Activated T-cell treated with anti-CD3 and anti-CD28 coated beads, Interleukin-2, amount 50 U/mL, for 72 hours (primary cell): ENCODE measurements at regions not wholly inside any gene's neighbourhood (a gene's known extent, or its start where the extent isn't known, plus 50 kb on each side); places are given as distances from the start of the nearest gene placed in this dataset.
"Not testable (repeated sequence)": the region's sequence is repeated elsewhere in the genome, so short reads cannot be mapped to it uniquely, and the experiment has no call there.

Experiments
- ATAC-seq, 2 donors: fragments of 150-1000 bp; cut with Tn5 transposase; replicated peaks in 1 of 2; 2 replicates each; pipeline ENCODE4 v1.10.0; 2021; ENCODE audit warnings: moderate library complexity in 2 of 2, mild to moderate bottlenecking in 1 of 2
- DNase-seq, 2 donors: peaks; one replicate each; pipeline ENCODE4 v3.0.0; 2021 to 2022; ENCODE audit warnings: mixed read lengths in 1 of 2
- H3K27ac Mint-ChIP-seq: one replicate; pipeline ENCODE4 v1.8.0; 2022; ENCODE audit warnings: mild to moderate bottlenecking, moderate library complexity, mixed read lengths
- H3K27me3 Mint-ChIP-seq: one replicate; pipeline ENCODE4 v1.8.0; 2022; ENCODE audit warnings: low read depth, mixed read lengths
- H3K36me3 Mint-ChIP-seq, 2 donors: one replicate each; pipeline ENCODE4 v1.8.0; 2022; ENCODE audit warnings: mixed read lengths in 2 of 2, mild to moderate bottlenecking in 1 of 2; ENCODE audit not compliant: insufficient read depth in 2 of 2
- H3K4me1 Mint-ChIP-seq: one replicate; pipeline ENCODE4 v1.8.0; 2022; ENCODE audit warnings: low read depth, mixed read lengths
- H3K4me3 Mint-ChIP-seq, 2 donors: one replicate each; pipeline ENCODE4 v1.8.0; 2022; ENCODE audit warnings: mild to moderate bottlenecking in 2 of 2, mixed read lengths in 2 of 2, moderate library complexity in 2 of 2
- H3K9me3 Mint-ChIP-seq, 2 donors: one replicate each; pipeline ENCODE4 v1.8.0; 2022; ENCODE audit warnings: mixed read lengths in 2 of 2

GRCh38 chr11:130979386-130979972 lies 63.2 kb upstream of the SNX19 start:
- Mint-ChIP-seq H3K27me3 (no peaks in the 10 kb centered on the region), H3K9me3 (peaks cover 5 to 9% of the 10 kb centered on the region in 2 donors), H3K4me3 (no peak overlapping the region), H3K27ac (no peak overlapping the region), H3K36me3 (peaks cover 3 to 6% of the 10 kb centered on the region in 2 donors), H3K4me1 (no peaks in the 10 kb centered on the region)
- ATAC-seq (no peak), DNase-seq (no peak)

GRCh38 chr11:130980071-130980862 lies 64.0 kb upstream of the SNX19 start:
- ATAC-seq (no peak), DNase-seq (no peak)
- no peak overlapping the region for H3K27ac Mint-ChIP-seq
- H3K36me3 Mint-ChIP-seq = peaks cover 3 to 6% of the 10 kb centered on the region in 2 donors
- H3K27me3 Mint-ChIP-seq = no peaks in the 10 kb centered on the region
- H3K9me3 Mint-ChIP-seq = peaks cover 5 to 9% of the 10 kb centered on the region in 2 donors
- no peaks in the 10 kb centered on the region for H3K4me1 Mint-ChIP-seq
- no peak overlapping the region for H3K4me3 Mint-ChIP-seq

GRCh38 chr11:130984241-130984640 lies 68.0 kb upstream of the SNX19 start:
- ATAC-seq, H3K4me1 Mint-ChIP-seq, H3K36me3 Mint-ChIP-seq, DNase-seq, H3K27ac Mint-ChIP-seq, H3K9me3 Mint-ChIP-seq, H3K27me3 Mint-ChIP-seq, H3K4me3 Mint-ChIP-seq: not testable (repeated sequence)

- Mint-ChIP-seq H3K27ac (no peak overlapping the region), H3K4me3 (no peak overlapping the region), H3K4me1 (no peaks in the 10 kb centered on the region), H3K36me3 (no peaks in the 10 kb centered on the region), H3K9me3 (peaks cover 0 to 4% of the 10 kb centered on the region in 2 donors), H3K27me3 (peaks cover 8% of the 10 kb centered on the region)
- DNase-seq (no peak), ATAC-seq (no peak)
These were observed 76.5 kb upstream of the SNX19 start for GRCh38 chr11:130992788-130993187.

- no peak for DNase-seq
- Mint-ChIP-seq H3K36me3 (no peaks in the 10 kb centered on the region), H3K27me3 (peaks cover 8% of the 10 kb centered on the region), H3K4me3 (no peak overlapping the region), H3K27ac (no peak overlapping the region), H3K4me1 (no peaks in the 10 kb centered on the region), H3K9me3 (peaks cover 0 to 4% of the 10 kb centered on the region in 2 donors)
- no peak for ATAC-seq
These were observed 77.8 kb upstream of the SNX19 start for GRCh38 chr11:130994043-130994442.

GRCh38 chr11:130995266-130995665 lies 79.0 kb upstream of the SNX19 start:
- no peaks in the 10 kb centered on the region for H3K4me1 Mint-ChIP-seq
- ATAC-seq (no peak), DNase-seq (no peak)
- H3K27ac Mint-ChIP-seq = no peak overlapping the region
- H3K36me3 Mint-ChIP-seq = no peaks in the 10 kb centered on the region
- H3K27me3 Mint-ChIP-seq = peaks cover 8% of the 10 kb centered on the region
- peaks cover 0 to 4% of the 10 kb centered on the region in 2 donors for H3K9me3 Mint-ChIP-seq
- H3K4me3 Mint-ChIP-seq = no peak overlapping the region

- no peaks in the 10 kb centered on the region for H3K4me1 Mint-ChIP-seq
- ATAC-seq (no peak), DNase-seq (no peak)
- no peak overlapping the region for H3K4me3 Mint-ChIP-seq
- H3K27me3 Mint-ChIP-seq = peaks cover under 1% of the 10 kb centered on the region
- peaks cover 0 to 1% of the 10 kb centered on the region in 2 donors for H3K9me3 Mint-ChIP-seq
- H3K27ac Mint-ChIP-seq = no peak overlapping the region
- H3K36me3 Mint-ChIP-seq = no peaks in the 10 kb centered on the region
These were observed 81.0 kb upstream of the SNX19 start for GRCh38 chr11:130997278-130997677.

GRCh38 chr11:130999086-130999485 lies 82.8 kb upstream of the SNX19 start:
- DNase-seq = no peak
- ATAC-seq = no peak
- Mint-ChIP-seq H3K4me3 (no peak overlapping the region), H3K27ac (no peak overlapping the region), H3K27me3 (peaks cover 5% of the 10 kb centered on the region), H3K36me3 (no peaks in the 10 kb centered on the region), H3K9me3 (peaks cover 0 to 1% of the 10 kb centered on the region in 2 donors), H3K4me1 (no peaks in the 10 kb centered on the region)

- Mint-ChIP-seq H3K9me3 (no peaks in the 10 kb centered on the region), H3K27ac (no peak overlapping the region), H3K4me1 (no peaks in the 10 kb centered on the region), H3K4me3 (no peak overlapping the region), H3K27me3 (peaks cover 5% of the 10 kb centered on the region), H3K36me3 (no peaks in the 10 kb centered on the region)
- no peak for DNase-seq
- no peak for ATAC-seq
These were observed 83.9 kb upstream of the SNX19 start for GRCh38 chr11:130999992-131000770.

GRCh38 chr11:131002145-131002544 lies 85.9 kb upstream of the SNX19 start:
- Mint-ChIP-seq H3K9me3 (no peaks in the 10 kb centered on the region), H3K36me3 (no peaks in the 10 kb centered on the region), H3K27me3 (peaks cover 11% of the 10 kb centered on the region), H3K4me1 (no peaks in the 10 kb centered on the region), H3K4me3 (no peak overlapping the region), H3K27ac (no peak overlapping the region)
- DNase-seq (no peak), ATAC-seq (no peak)

GRCh38 chr11:131005829-131006228 lies 89.5 kb upstream of the SNX19 start:
- DNase-seq = no peak
- Mint-ChIP-seq H3K27ac (no peak overlapping the region), H3K36me3 (no peaks in the 10 kb centered on the region), H3K4me1 (no peaks in the 10 kb centered on the region), H3K27me3 (peaks cover 11% of the 10 kb centered on the region), H3K9me3 (peaks cover 2 to 4% of the 10 kb centered on the region in 2 donors), H3K4me3 (no peak overlapping the region)
- no peak for ATAC-seq

- no peak overlapping the region for H3K4me3 Mint-ChIP-seq
- H3K27me3 Mint-ChIP-seq = no peaks in the 10 kb centered on the region
- no peak for DNase-seq
- no peak for ATAC-seq
- no peaks in the 10 kb centered on the region for H3K4me1 Mint-ChIP-seq
- H3K27ac Mint-ChIP-seq = no peak overlapping the region
- H3K9me3 Mint-ChIP-seq = peaks cover 0 to 2% of the 10 kb centered on the region in 2 donors
- no peaks in the 10 kb centered on the region for H3K36me3 Mint-ChIP-seq
These were observed 108.7 kb upstream of the SNX19 start for GRCh38 chr11:131025020-131025419.

GRCh38 chr11:131025421-131026125 lies 109.3 kb upstream of the SNX19 start:
- H3K4me1 Mint-ChIP-seq = no peaks in the 10 kb centered on the region
- H3K9me3 Mint-ChIP-seq = peaks cover 0 to 2% of the 10 kb centered on the region in 2 donors
- no peaks in the 10 kb centered on the region for H3K27me3 Mint-ChIP-seq
- no peaks in the 10 kb centered on the region for H3K36me3 Mint-ChIP-seq
- no peak overlapping the region for H3K4me3 Mint-ChIP-seq
- ATAC-seq (no peak), DNase-seq (no peak)
- no peak overlapping the region for H3K27ac Mint-ChIP-seq
